ENCODE measurements at regions not wholly inside any gene's neighbourhood (a gene's known extent, or its start where the extent isn't known, plus 50 kb on each side); places are given as distances from the start of the nearest gene placed in this dataset.

- TF ChIP-seq, protein P1, sequence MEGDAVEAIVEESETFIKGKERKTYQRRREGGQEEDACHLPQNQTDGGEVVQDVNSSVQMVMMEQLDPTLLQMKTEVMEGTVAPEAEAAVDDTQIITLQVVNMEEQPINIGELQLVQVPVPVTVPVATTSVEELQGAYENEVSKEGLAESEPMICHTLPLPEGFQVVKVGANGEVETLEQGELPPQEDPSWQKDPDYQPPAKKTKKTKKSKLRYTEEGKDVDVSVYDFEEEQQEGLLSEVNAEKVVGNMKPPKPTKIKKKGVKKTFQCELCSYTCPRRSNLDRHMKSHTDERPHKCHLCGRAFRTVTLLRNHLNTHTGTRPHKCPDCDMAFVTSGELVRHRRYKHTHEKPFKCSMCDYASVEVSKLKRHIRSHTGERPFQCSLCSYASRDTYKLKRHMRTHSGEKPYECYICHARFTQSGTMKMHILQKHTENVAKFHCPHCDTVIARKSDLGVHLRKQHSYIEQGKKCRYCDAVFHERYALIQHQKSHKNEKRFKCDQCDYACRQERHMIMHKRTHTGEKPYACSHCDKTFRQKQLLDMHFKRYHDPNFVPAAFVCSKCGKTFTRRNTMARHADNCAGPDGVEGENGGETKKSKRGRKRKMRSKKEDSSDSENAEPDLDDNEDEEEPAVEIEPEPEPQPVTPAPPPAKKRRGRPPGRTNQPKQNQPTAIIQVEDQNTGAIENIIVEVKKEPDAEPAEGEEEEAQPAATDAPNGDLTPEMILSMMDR (IDR thresholded peaks at IDR 0.05), result no peak
- TF ChIP-seq POLR2A (IDR thresholded peaks at IDR 0.05), result no peak
Observed at GRCh38 chr4:42248972-42249371, 96.5 kb upstream of the BEND4 start.

Measured in vagina (tissue), 2 donors.